Effector memory CD4-positive, alpha-beta T cell (primary cell): ENCODE measurements at regions not wholly inside any gene's neighbourhood (a gene's known extent, or its start where the extent isn't known, plus 50 kb on each side); places are given as distances from the start of the nearest gene placed in this dataset.
"Not testable (repeated sequence)": the region's sequence is repeated elsewhere in the genome, so short reads cannot be mapped to it uniquely, and the experiment has no call there.

Experiments used
- DNase-seq, 3 donors: peaks; one replicate each; pipeline ENCODE4 v3.0.0-alpha.2; 2020
- H3K27ac ChIP-seq: 2 replicates; pipeline ENCODE4 v1.7.0; 2013; ENCODE audit warnings: mild to moderate bottlenecking, low read length, moderate library complexity; ENCODE audit not compliant: insufficient read depth, poor library complexity, severe bottlenecking
- H3K27me3 ChIP-seq: replicated peaks from 2 replicates; pipeline ENCODE4 v1.7.0; 2013; ENCODE audit warnings: mild to moderate bottlenecking, low read length; ENCODE audit not compliant: insufficient read depth, control insufficient read depth, poor library complexity, severe bottlenecking
- H3K36me3 ChIP-seq: 2 replicates; pipeline ENCODE4 v1.7.0; 2013; ENCODE audit warnings: mild to moderate bottlenecking, low read length, moderate library complexity; ENCODE audit not compliant: control insufficient read depth, insufficient read depth
- H3K4me1 ChIP-seq: 2 replicates; pipeline ENCODE4 v1.7.0; 2013; ENCODE audit warnings: low read length, mild to moderate bottlenecking; ENCODE audit not compliant: control insufficient read depth, insufficient read depth, poor library complexity, severe bottlenecking
- H3K4me3 ChIP-seq: 2 replicates; pipeline ENCODE4 v1.7.0; 2013; ENCODE audit warnings: low read length, low read depth, mild to moderate bottlenecking; ENCODE audit not compliant: insufficient read depth, poor library complexity, severe bottlenecking
- H3K9me3 ChIP-seq: 2 replicates; pipeline ENCODE4 v1.7.0; 2013; ENCODE audit warnings: mild to moderate bottlenecking, low read length, moderate library complexity; ENCODE audit not compliant: control insufficient read depth

DNA sequence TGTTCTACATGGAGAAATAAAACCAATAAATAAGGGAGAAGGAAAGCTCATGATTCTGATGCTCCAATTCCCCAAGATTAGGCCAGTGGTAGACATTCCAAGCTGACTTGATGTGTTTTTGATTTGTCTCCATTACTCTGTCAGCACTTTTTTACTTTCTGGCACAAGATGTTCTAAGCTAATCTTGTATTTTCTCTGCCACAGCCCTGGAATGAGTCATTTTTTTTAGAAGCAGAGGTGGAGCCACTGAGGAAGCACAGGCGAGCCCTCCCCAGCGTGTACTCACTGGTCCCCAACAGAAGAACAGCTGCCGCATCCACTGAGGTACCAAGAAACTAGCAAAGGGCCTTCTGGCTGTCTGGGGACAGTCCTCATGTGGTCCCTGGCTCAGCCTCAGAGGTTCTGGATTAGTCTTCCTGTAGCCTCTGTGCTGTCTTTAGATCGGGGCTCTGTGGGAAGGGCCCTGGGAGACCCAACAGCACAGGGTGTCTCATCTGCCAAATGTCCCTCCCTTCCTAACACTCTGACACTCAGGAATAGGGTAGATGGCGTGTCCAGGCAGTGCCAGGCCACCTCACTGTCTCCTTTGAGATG is 117.9 kb upstream of the ZNF519 start:
- H3K9me3 ChIP-seq, DNase-seq, H3K27ac ChIP-seq, H3K27me3 ChIP-seq, H3K4me1 ChIP-seq, H3K4me3 ChIP-seq, H3K36me3 ChIP-seq: not testable (repeated sequence)

GRCh38 chr18:14239224-14239623 is 107.0 kb upstream of the ZNF519 start:
- H3K27ac ChIP-seq, H3K4me1 ChIP-seq, DNase-seq, H3K27me3 ChIP-seq, H3K9me3 ChIP-seq, H3K36me3 ChIP-seq, H3K4me3 ChIP-seq: not testable (repeated sequence)

DNA sequence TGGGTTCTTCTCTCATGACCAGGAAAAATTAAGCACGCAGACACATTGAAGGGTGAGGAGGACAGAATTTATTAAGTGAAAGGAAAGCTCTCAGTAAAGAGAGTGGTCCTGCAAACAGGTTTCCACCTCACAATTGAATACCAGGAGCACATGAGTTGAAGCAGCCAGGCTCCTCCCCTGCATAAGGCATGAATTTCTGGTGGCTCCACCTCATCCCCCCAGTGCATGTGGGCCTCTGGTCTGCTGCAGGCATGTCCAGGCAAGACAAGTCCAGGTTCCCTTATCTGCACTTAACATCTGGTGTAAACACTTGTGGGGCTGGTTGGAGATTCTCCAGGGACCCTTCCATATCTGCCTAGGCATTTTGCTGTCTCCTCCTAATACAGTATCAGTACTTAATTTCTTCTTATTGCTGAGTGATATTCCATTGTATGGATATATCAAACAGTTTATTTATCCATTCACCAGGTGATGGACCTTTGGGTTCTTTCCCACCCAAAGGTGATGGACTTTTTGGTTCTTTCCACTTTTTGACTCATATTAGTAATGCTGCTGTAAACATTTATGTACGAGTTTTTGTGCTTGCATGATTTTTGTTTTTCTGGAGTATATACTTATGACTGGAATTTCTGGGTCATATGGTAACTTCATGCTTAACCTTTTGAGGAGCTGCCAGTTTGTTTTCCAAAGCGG is 104.3 kb upstream of the ZNF519 start:
- not testable (repeated sequence) for H3K9me3 ChIP-seq, H3K36me3 ChIP-seq, DNase-seq, H3K27ac ChIP-seq, H3K27me3 ChIP-seq, H3K4me3 ChIP-seq, H3K4me1 ChIP-seq

- H3K27me3 ChIP-seq, H3K4me3 ChIP-seq, H3K4me1 ChIP-seq, H3K36me3 ChIP-seq, H3K27ac ChIP-seq, DNase-seq, H3K9me3 ChIP-seq: not testable (repeated sequence)
Measured at GRCh38 chr18:14225286-14225679, 93.0 kb upstream of the ZNF519 start.

DNA sequence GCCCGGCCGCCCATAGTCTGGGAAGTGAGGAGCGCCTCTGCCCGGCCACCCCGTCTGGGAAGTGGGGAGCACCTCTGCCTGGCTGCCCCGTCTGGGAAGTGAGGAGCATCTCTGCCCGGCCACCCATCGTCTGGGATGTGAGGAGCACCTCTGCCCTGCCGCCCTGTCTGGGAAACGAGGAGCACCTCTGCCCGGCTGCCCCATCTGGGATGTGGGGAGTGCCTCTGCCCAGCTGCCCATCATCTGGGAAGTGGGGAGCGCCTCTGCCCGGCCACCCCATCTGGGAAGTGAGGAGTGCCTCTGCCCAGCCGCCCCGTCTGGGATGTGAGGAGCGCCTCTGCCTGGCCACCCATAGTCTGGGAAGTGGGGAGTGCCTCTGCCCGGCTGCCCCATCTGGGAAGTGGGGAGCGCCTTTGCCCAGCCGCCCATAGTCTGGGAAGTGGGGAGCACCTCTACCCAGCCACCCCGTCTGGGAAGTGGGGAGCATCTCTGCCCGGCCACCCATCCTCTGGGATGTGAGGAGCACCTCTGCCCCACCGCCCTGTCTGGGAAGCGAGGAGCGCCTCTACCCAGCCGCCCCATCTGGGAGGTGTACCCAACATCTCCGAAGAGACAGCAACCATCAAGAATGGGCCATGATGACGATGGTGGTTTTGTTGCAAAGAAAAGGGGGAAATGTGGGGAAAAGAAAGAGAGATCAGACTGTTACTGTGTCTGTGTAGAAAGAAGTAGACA is 92.5 kb upstream of the ZNF519 start:
- not testable (repeated sequence) for H3K27ac ChIP-seq, H3K27me3 ChIP-seq, H3K4me1 ChIP-seq, DNase-seq, H3K4me3 ChIP-seq, H3K36me3 ChIP-seq, H3K9me3 ChIP-seq

DNA sequence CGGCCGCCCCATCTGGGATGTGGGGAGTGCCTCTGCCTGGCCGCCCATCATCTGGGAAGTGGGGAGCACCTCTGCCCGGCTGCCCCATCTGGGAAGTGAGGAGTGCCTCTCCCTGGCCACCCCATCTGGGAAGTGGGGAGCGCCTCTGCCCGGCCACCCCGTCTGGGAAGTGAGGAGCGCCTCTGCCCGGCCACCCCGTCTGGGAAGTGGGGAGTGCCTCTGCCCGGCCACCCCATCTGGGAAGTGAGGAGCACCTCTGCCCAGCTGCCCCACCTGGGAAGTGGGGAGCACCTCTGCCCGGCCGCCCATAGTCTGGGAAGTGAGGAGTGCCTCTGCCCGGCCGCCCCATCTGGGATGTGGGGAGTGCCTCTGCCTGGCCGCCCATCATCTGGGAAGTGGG is 91.7 kb upstream of the ZNF519 start:
- not testable (repeated sequence) for H3K27ac ChIP-seq, H3K4me3 ChIP-seq, H3K9me3 ChIP-seq, H3K27me3 ChIP-seq, H3K36me3 ChIP-seq, H3K4me1 ChIP-seq, DNase-seq

- H3K36me3 ChIP-seq, H3K4me1 ChIP-seq, H3K9me3 ChIP-seq: not testable (repeated sequence)
Measured at GRCh38 chr18:14223231-14223822, 91.1 kb upstream of the ZNF519 start.

GRCh38 chr18:14222354-14223221 is 90.4 kb upstream of the ZNF519 start:
- H3K27me3 ChIP-seq = not testable (repeated sequence)

More at GRCh38 chr18:14223231-14223822, 91.1 kb upstream of the ZNF519 start:
- not testable (repeated sequence) for H3K27me3 ChIP-seq, H3K4me3 ChIP-seq, DNase-seq, H3K27ac ChIP-seq

DNA sequence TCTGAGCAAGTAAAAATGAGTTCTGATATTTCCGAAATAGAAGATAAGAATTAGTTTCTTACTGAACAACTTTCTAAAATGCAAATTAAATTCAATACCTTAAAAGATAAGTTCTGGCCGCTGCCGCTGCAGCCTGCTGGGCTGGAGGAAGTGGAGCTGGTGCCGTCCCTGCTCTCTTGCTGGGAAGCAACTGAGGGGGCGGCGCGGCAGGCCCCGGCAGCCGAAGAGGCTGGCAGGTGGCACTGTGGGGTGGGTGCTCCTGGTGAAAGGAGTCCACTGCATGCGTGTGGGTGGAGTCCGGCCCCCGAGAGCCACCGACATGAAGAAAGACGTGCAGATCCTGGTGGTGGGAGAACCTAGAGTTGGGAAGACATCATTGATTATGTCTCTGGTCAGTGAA is 89.5 kb upstream of the ZNF519 start:
- H3K4me3 ChIP-seq = no peak overlapping the region
- H3K9me3 ChIP-seq = no peaks in the 10 kb centered on the region
- no peaks in the 10 kb centered on the region for H3K36me3 ChIP-seq
- H3K4me1 ChIP-seq = no peaks in the 10 kb centered on the region
- no peaks in the 10 kb centered on the region for H3K27me3 ChIP-seq
- no peak for DNase-seq
- H3K27ac ChIP-seq = no peak overlapping the region

More at GRCh38 chr18:14222354-14223221, 90.4 kb upstream of the ZNF519 start:
- H3K4me3 ChIP-seq, DNase-seq, H3K9me3 ChIP-seq, H3K27ac ChIP-seq, H3K4me1 ChIP-seq, H3K36me3 ChIP-seq: not testable (repeated sequence)
